ENCODE measurements at regions not wholly inside any gene's neighbourhood (a gene's known extent, or its start where the extent isn't known, plus 50 kb on each side); places are given as distances from the start of the nearest gene placed in this dataset.

GRCh38 chr9:80378669-80379293 lies 807.0 kb downstream of the TLE4 start:
- ATAC-seq (replicated peaks in 6 of 8), result no peak
- Histone ChIP-seq H3K4me3 (no peak overlapping the region), H3K27ac (no peak overlapping the region), H3K4me1 (replicated peaks in 1 of 2) (peaks cover 0 to 19% of the 10 kb centered on the region in 2 donors)
- WGBS, 10 experiments, result 0 to 80% (median 64%) methylated on average over 1 to 5 of the region's 5 CpGs; no CpG with 5 or more reads in 2 of the 10 experiments
- in situ Hi-C loops (cut with MboI; ENCODE audit: low pct_unique_long_range_greater_than_20kb in 2 of 9, low sequenced_read_pairs in 9 of 9, unreplicated experiment in 9 of 9), result loop anchor here in 1 of 9 experiments (25.0 kb wide), 1 partner anchor 109 kb away; no protein-coding TSS in a partner anchor

- Histone ChIP-seq H3K4me1 (replicated peaks in 1 of 2) (peaks cover 0 to 13% of the 10 kb centered on the region in 2 donors), H3K27ac (no peak overlapping the region), H3K4me3 (no peak overlapping the region)
- no peak for ATAC-seq (replicated peaks in 6 of 8)
- in situ Hi-C loops (cut with MboI; ENCODE audit: low pct_unique_long_range_greater_than_20kb in 2 of 9, low sequenced_read_pairs in 9 of 9, unreplicated experiment in 9 of 9), result loop anchor here in 1 of 9 experiments (25.0 kb wide), 1 partner anchor 111 kb away; no protein-coding TSS in a partner anchor
- WGBS, 10 experiments, result 0 to 100% (median 87%) methylated on average over 1 to 3 of the region's 3 CpGs; no CpG with 5 or more reads in 4 of the 10 experiments
These were observed 804.4 kb downstream of the TLE4 start for GRCh38 chr9:80376180-80376579.

- ATAC-seq (replicated peaks in 6 of 8), result no peak
- WGBS, 10 experiments, result 0 to 100% (median 82%) methylated on average over 1 of the region's 1 CpG; no CpG with 5 or more reads in 2 of the 10 experiments
- no peak overlapping the region for H3K4me3 ChIP-seq
- peaks cover 0 to 13% of the 10 kb centered on the region in 2 donors for H3K4me1 ChIP-seq (replicated peaks in 1 of 2)
- in situ Hi-C loops (cut with MboI; ENCODE audit: low pct_unique_long_range_greater_than_20kb in 2 of 9, low sequenced_read_pairs in 9 of 9, unreplicated experiment in 9 of 9), result loop anchor here in 1 of 9 experiments (25.0 kb wide), 1 partner anchor 112 kb away; no protein-coding TSS in a partner anchor
- H3K27ac ChIP-seq, result no peak overlapping the region
These were observed 803.7 kb downstream of the TLE4 start for GRCh38 chr9:80375477-80375876.

- 0 to 78% (median 17%) methylated on average over 1 to 2 of the region's 2 CpGs; no CpG with 5 or more reads in 3 of the 10 experiments for WGBS, 10 experiments
- no peak for ATAC-seq (replicated peaks in 6 of 8)
These were observed 797.9 kb downstream of the TLE4 start for GRCh38 chr9:80369641-80370040.

GRCh38 chr9:80366626-80367025 lies 794.9 kb downstream of the TLE4 start:
- in situ Hi-C loops (cut with MboI; ENCODE audit: low pct_unique_long_range_greater_than_20kb in 2 of 9, low sequenced_read_pairs in 9 of 9, unreplicated experiment in 9 of 9), result no loop called here

More at GRCh38 chr9:80369641-80370040, 797.9 kb downstream of the TLE4 start:
- Histone ChIP-seq H3K4me3 (no peak overlapping the region), H3K4me1 (replicated peaks in 1 of 2) (no peaks in the 10 kb centered on the region), H3K27ac (no peak overlapping the region)
- in situ Hi-C loops (cut with MboI; ENCODE audit: low pct_unique_long_range_greater_than_20kb in 2 of 9, low sequenced_read_pairs in 9 of 9, unreplicated experiment in 9 of 9), result no loop called here

GRCh38 chr9:80359941-80360881 lies 788.4 kb downstream of the TLE4 start:
- no peak overlapping the region for H3K4me3 ChIP-seq
- no peak for ATAC-seq (replicated peaks in 6 of 8)
- in situ Hi-C loops (cut with MboI; ENCODE audit: low pct_unique_long_range_greater_than_20kb in 2 of 9, low sequenced_read_pairs in 9 of 9, unreplicated experiment in 9 of 9), result no loop called here
- no peaks in the 10 kb centered on the region for H3K4me1 ChIP-seq (replicated peaks in 1 of 2)
- 68 to 100% (median 93%) methylated on average over 1 to 6 of the region's 35 CpGs; no CpG with 5 or more reads in 3 of the 10 experiments for WGBS, 10 experiments
- no peak overlapping the region for H3K27ac ChIP-seq

More at GRCh38 chr9:80366626-80367025, 794.9 kb downstream of the TLE4 start:
- no peaks in the 10 kb centered on the region for H3K4me1 ChIP-seq (replicated peaks in 1 of 2)
- H3K4me3 ChIP-seq, result no peak overlapping the region
- ATAC-seq (replicated peaks in 6 of 8), result no peak
- H3K27ac ChIP-seq, result no peak overlapping the region
- 0 to 22% (median 4%) methylated on average over 1 to 2 of the region's 2 CpGs; no CpG with 5 or more reads in 4 of the 10 experiments for WGBS, 10 experiments

- in situ Hi-C loops (cut with MboI; ENCODE audit: low pct_unique_long_range_greater_than_20kb in 2 of 9, low sequenced_read_pairs in 9 of 9, unreplicated experiment in 9 of 9), result no loop called here
- ATAC-seq (replicated peaks in 6 of 8), result no peak
These were observed 787.5 kb downstream of the TLE4 start for GRCh38 chr9:80359291-80359690.

GRCh38 chr9:80352967-80353366 lies 781.2 kb downstream of the TLE4 start:
- WGBS, 10 experiments, result 0 to 100% (median 60%) methylated on average over 1 to 2 of the region's 2 CpGs; no CpG with 5 or more reads in 5 of the 10 experiments
- Histone ChIP-seq H3K4me3 (no peak overlapping the region), H3K4me1 (replicated peaks in 1 of 2) (no peaks in the 10 kb centered on the region), H3K27ac (no peak overlapping the region)
- in situ Hi-C loops (cut with MboI; ENCODE audit: low pct_unique_long_range_greater_than_20kb in 2 of 9, low sequenced_read_pairs in 9 of 9, unreplicated experiment in 9 of 9), result no loop called here
- ATAC-seq (replicated peaks in 6 of 8), result no peak

More at GRCh38 chr9:80359291-80359690, 787.5 kb downstream of the TLE4 start:
- H3K4me3 ChIP-seq, result no peak overlapping the region
- no peaks in the 10 kb centered on the region for H3K4me1 ChIP-seq (replicated peaks in 1 of 2)
- 83 to 100% (median 92%) methylated on average over 1 to 2 of the region's 11 CpGs; no CpG with 5 or more reads in 5 of the 10 experiments for WGBS, 10 experiments
- H3K27ac ChIP-seq, result no peak overlapping the region

GRCh38 chr9:80351612-80352011 lies 779.8 kb downstream of the TLE4 start:
- in situ Hi-C loops (cut with MboI; ENCODE audit: low pct_unique_long_range_greater_than_20kb in 2 of 9, low sequenced_read_pairs in 9 of 9, unreplicated experiment in 9 of 9), result no loop called here

GRCh38 chr9:80326105-80326504 lies 754.3 kb downstream of the TLE4 start:
- 4 to 100% (median 89%) methylated on average over 1 to 3 of the region's 3 CpGs; no CpG with 5 or more reads in 1 of the 10 experiments for WGBS, 10 experiments
- in situ Hi-C loops (cut with MboI; ENCODE audit: low pct_unique_long_range_greater_than_20kb in 2 of 9, low sequenced_read_pairs in 9 of 9, unreplicated experiment in 9 of 9), result no loop called here
- Histone ChIP-seq H3K4me1 (replicated peaks in 1 of 2) (no peaks in the 10 kb centered on the region), H3K27ac (no peak overlapping the region), H3K4me3 (no peak overlapping the region)
- no peak for ATAC-seq (replicated peaks in 6 of 8)

More at GRCh38 chr9:80351612-80352011, 779.8 kb downstream of the TLE4 start:
- no peak for ATAC-seq (replicated peaks in 6 of 8)
- Histone ChIP-seq H3K4me1 (replicated peaks in 1 of 2) (no peaks in the 10 kb centered on the region), H3K27ac (no peak overlapping the region), H3K4me3 (no peak overlapping the region)
- WGBS, 10 experiments, result 0 to 67% (median 24%) methylated on average over 1 of the region's 1 CpG; no CpG with 5 or more reads in 2 of the 10 experiments

- Histone ChIP-seq H3K4me3 (no peak overlapping the region), H3K4me1 (replicated peaks in 1 of 2) (peaks cover 0 to 2% of the 10 kb centered on the region in 2 donors), H3K27ac (no peak overlapping the region)
- in situ Hi-C loops (cut with MboI; ENCODE audit: low pct_unique_long_range_greater_than_20kb in 2 of 9, low sequenced_read_pairs in 9 of 9, unreplicated experiment in 9 of 9), result no loop called here
- WGBS, 10 experiments, result 23 to 100% (median 88%) methylated on average over 1 to 3 of the region's 3 CpGs
- no peak for ATAC-seq (replicated peaks in 6 of 8)
These were observed 749.2 kb downstream of the TLE4 start for GRCh38 chr9:80320916-80321315.

GRCh38 chr9:80320480-80320879 lies 748.7 kb downstream of the TLE4 start:
- H3K27ac ChIP-seq, result no peak overlapping the region
- WGBS, 10 experiments, result 0 to 100% (median 90%) methylated on average over 2 to 4 of the region's 4 CpGs; no CpG with 5 or more reads in 1 of the 10 experiments
- in situ Hi-C loops (cut with MboI; ENCODE audit: low pct_unique_long_range_greater_than_20kb in 2 of 9, low sequenced_read_pairs in 9 of 9, unreplicated experiment in 9 of 9), result no loop called here
- H3K4me3 ChIP-seq, result no peak overlapping the region
- ATAC-seq (replicated peaks in 6 of 8), result no peak
- peaks cover 0 to 2% of the 10 kb centered on the region in 2 donors for H3K4me1 ChIP-seq (replicated peaks in 1 of 2)

- Histone ChIP-seq H3K4me1 (replicated peaks in 1 of 2) (no peaks in the 10 kb centered on the region), H3K4me3 (no peak overlapping the region), H3K27ac (no peak overlapping the region)
- WGBS, 10 experiments, result 0 to 100% (median 78%) methylated on average over 1 of the region's 1 CpG; no CpG with 5 or more reads in 4 of the 10 experiments
- no peak for ATAC-seq (replicated peaks in 6 of 8)
- in situ Hi-C loops (cut with MboI; ENCODE audit: low pct_unique_long_range_greater_than_20kb in 2 of 9, low sequenced_read_pairs in 9 of 9, unreplicated experiment in 9 of 9), result no loop called here
These were observed 733.4 kb downstream of the TLE4 start for GRCh38 chr9:80305136-80305535.
